PC-9 (cell line): ENCODE measurements at regions not wholly inside any gene's neighbourhood (a gene's known extent, or its start where the extent isn't known, plus 50 kb on each side); places are given as distances from the start of the nearest gene placed in this dataset.

Experiments used
- EZH2 ChIP-seq: fragments of 200-600 bp; sonication (generic); IDR thresholded peaks from 2 replicates; pipeline ENCODE4 v1.8.0; 2017; ENCODE audit warnings: antibody characterized with exemption, low read depth
- TF ChIP-seq, protein P1 (sequence below): fragments of 200-600 bp; sonication (generic); conservative IDR thresholded peaks from 2 replicates; pipeline ENCODE4 v1.6.1; 2017; ENCODE audit warnings: mixed run types, antibody characterized with exemption, mild to moderate bottlenecking, moderate library complexity

DNA sequence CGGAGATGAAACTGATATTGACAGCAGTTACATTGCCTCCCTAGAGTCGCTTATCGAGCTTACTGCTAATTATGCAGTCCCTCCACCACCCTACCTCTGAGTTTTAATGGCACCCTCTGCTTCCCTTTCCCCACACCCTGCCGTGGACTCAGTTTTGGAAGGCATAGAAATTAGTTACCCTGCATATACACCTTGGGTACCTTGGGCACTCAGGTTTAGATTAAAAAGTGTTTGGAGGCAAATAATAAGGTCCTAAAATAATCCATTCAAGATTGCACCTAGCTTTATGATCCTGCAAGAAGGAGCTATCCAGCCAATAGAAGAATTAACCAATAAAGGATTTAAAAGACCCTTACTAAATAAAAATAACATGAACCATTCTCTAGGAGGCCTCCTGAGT, 117.8 kb upstream of the AGBL1 start:
- TF ChIP-seq, protein P1, sequence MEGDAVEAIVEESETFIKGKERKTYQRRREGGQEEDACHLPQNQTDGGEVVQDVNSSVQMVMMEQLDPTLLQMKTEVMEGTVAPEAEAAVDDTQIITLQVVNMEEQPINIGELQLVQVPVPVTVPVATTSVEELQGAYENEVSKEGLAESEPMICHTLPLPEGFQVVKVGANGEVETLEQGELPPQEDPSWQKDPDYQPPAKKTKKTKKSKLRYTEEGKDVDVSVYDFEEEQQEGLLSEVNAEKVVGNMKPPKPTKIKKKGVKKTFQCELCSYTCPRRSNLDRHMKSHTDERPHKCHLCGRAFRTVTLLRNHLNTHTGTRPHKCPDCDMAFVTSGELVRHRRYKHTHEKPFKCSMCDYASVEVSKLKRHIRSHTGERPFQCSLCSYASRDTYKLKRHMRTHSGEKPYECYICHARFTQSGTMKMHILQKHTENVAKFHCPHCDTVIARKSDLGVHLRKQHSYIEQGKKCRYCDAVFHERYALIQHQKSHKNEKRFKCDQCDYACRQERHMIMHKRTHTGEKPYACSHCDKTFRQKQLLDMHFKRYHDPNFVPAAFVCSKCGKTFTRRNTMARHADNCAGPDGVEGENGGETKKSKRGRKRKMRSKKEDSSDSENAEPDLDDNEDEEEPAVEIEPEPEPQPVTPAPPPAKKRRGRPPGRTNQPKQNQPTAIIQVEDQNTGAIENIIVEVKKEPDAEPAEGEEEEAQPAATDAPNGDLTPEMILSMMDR: no peak
- no peak for TF ChIP-seq EZH2
